ENCODE measurements at regions not wholly inside any gene's neighbourhood (a gene's known extent, or its start where the extent isn't known, plus 50 kb on each side); places are given as distances from the start of the nearest gene placed in this dataset.

DNA sequence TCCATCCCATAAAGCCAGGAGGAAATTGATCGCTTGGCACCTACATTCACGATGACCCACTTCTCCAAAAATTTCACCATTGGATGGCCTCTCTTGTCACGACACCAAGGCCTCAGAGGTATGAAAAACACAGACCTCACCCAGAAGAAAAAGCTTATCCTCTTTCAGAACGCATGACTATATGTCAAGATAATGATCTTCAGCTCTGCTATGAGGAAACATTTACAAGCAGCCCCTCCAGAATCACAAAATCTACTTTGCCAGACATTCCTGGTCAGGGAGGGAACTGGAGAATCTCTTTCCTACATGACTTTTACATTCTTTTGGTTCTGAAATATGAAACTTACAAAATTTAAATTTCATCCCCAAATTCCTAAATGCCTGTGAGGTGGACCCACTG is 122.7 kb downstream of the WNT5A start:
- peak; percentile 95 for DNase-seq (ENCODE audit: low read depth)
- H3K27me3 ChIP-seq (ENCODE audit: control insufficient read depth, insufficient read depth, low read length) = no peaks in the 10 kb centered on the region
- H3K36me3 ChIP-seq (ENCODE audit: control insufficient read depth, insufficient read depth, low read length) = no peaks in the 10 kb centered on the region
- H3K4me3 ChIP-seq (ENCODE audit: low read depth, low read length) = no peak overlapping the region
- TF ChIP-seq, protein P1, sequence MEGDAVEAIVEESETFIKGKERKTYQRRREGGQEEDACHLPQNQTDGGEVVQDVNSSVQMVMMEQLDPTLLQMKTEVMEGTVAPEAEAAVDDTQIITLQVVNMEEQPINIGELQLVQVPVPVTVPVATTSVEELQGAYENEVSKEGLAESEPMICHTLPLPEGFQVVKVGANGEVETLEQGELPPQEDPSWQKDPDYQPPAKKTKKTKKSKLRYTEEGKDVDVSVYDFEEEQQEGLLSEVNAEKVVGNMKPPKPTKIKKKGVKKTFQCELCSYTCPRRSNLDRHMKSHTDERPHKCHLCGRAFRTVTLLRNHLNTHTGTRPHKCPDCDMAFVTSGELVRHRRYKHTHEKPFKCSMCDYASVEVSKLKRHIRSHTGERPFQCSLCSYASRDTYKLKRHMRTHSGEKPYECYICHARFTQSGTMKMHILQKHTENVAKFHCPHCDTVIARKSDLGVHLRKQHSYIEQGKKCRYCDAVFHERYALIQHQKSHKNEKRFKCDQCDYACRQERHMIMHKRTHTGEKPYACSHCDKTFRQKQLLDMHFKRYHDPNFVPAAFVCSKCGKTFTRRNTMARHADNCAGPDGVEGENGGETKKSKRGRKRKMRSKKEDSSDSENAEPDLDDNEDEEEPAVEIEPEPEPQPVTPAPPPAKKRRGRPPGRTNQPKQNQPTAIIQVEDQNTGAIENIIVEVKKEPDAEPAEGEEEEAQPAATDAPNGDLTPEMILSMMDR (IDR thresholded peaks at IDR 0.05; ENCODE audit: insufficient read depth, low read depth, low read length) = no peak
- ChIA-PET CTCF (interaction anchor here (1.1 kb wide), 1 partner anchor 11 kb away, joined by 3 read pairs; no protein-coding TSS in a partner anchor), POLR2A (interaction anchor here (0.6 to 1.0 kb wide), 9 partner anchors 23 to 587 kb away, joined by 3 to 7 read pairs (median 4); no protein-coding TSS in a partner anchor)

DNA sequence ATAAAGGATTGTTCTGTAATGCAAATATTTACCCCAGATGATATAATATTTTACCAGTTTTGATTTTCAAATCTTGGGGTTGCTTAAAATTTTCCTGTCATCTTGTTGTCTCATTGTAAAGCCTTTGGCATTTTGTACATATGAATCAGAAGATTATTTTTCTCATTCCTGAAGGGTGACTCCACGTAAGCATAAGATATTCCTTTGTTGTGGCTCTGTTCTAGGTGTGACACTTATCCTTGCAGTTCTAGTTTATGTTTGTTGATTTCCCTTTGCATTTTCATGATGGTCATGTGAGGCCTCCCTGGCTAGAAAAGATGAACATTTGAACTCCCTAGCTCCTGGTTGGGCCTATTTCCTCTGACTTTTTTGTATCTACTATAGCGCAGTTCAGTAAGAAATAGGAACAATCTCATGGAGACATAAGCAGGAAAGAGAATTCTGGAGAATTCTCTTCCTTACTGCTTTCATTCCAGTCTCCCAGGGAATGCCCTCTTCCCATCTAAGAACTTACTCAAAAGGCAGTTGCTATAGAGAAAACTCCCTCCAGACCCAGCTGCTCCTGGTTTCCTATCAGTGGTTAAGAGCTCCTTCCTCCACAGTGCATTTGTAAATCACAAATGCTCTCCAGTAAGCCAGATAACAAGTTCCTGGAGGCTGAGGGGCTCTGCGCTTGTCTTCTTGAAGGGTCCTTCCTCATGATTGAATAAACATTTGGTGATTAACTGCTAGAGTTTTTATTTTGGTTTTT is 124.7 kb downstream of the WNT5A start:
- no peak for DNase-seq (ENCODE audit: low read depth)
- Histone ChIP-seq H3K36me3 (ENCODE audit: control insufficient read depth, insufficient read depth, low read length) (no peaks in the 10 kb centered on the region), H3K4me3 (ENCODE audit: low read depth, low read length) (no peak overlapping the region), H3K27me3 (ENCODE audit: control insufficient read depth, insufficient read depth, low read length) (no peaks in the 10 kb centered on the region)
- CTCF ChIA-PET = no interaction called here
- TF ChIP-seq, protein P1 (IDR thresholded peaks at IDR 0.05; ENCODE audit: insufficient read depth, low read depth, low read length) = no peak
- POLR2A ChIA-PET = interaction anchor here (1.2 kb wide), 1 partner anchor 193 kb away, joined by 3 read pairs; no protein-coding TSS in a partner anchor

DNA sequence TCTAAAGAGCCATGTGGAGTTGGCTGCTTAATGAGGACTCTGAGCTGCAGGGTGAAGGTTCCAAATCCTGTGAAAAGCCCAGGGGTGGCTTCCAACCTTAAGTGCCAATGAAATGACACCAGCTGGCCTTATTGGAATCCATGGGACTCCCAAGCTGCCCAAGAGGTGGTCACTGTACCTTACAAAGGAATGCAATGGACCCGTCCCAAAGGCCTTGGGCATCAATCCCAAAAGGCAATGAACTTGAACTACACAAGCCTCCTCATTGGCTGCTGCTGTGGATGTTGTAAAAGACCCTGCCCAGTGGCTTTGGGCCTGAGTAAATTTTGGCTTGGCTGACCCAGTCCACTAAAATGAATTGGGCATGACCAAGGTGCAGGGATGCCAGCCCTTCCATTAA is 129.3 kb downstream of the WNT5A start:
- POLR2A ChIA-PET = no interaction called here
- H3K36me3 ChIP-seq (ENCODE audit: control insufficient read depth, insufficient read depth, low read length) = no peaks in the 10 kb centered on the region
- CTCF ChIA-PET = no interaction called here
- no peak for DNase-seq (ENCODE audit: low read depth)
- H3K27me3 ChIP-seq (ENCODE audit: control insufficient read depth, insufficient read depth, low read length) = no peaks in the 10 kb centered on the region
- no peak overlapping the region for H3K4me3 ChIP-seq (ENCODE audit: low read depth, low read length)
- TF ChIP-seq, protein P1 (IDR thresholded peaks at IDR 0.05; ENCODE audit: insufficient read depth, low read depth, low read length) = no peak

DNA sequence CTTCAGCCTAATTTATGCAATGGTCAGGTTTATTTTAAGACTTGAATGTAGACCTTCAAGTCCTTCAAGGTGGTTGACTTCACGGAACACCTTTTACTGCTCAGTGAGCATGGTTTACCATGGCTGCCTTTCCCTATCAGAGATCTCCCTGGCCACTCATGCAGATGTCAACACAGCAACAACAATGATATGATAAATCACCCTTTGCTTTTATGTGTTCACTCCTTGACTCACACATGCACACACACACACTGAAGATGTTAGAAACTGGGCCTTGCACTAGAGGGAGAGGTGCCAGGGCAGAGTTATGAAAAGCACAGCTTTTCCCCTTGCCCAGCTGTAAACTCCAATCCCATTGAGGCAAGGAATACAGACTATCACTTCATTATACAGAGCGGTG is 134.4 kb downstream of the WNT5A start:
- Histone ChIP-seq H3K36me3 (ENCODE audit: control insufficient read depth, insufficient read depth, low read length) (no peaks in the 10 kb centered on the region), H3K4me3 (ENCODE audit: low read depth, low read length) (no peak overlapping the region), H3K27me3 (ENCODE audit: control insufficient read depth, insufficient read depth, low read length) (no peaks in the 10 kb centered on the region)
- TF ChIP-seq, protein P1 (IDR thresholded peaks at IDR 0.05; ENCODE audit: insufficient read depth, low read depth, low read length) = no peak
- no peak for DNase-seq (ENCODE audit: low read depth)
- CTCF ChIA-PET = interaction anchor here (1.0 kb wide), 1 partner anchor 172 kb away, joined by 3 read pairs; no protein-coding TSS in a partner anchor
- POLR2A ChIA-PET = no interaction called here

DNA sequence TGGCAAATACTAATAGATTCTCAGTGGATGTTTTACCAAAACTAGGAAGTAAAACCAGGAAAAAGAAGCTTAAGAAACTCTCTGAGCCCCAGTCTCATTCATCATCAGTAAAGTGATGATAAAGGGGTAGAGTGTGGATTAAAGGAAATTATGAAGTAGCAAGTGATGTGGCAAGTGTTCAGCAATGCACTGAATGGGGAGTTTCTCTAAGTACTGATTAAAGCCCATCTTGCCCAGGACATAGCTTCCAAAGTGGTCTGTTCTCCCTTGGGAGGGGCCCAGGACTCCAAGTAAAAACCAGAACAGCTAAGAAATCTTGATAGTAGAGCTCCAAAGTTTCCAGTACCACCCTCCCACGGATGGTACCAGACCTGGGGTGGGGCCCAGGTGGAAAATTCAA is 137.3 kb downstream of the WNT5A start:
- H3K36me3 ChIP-seq (ENCODE audit: control insufficient read depth, insufficient read depth, low read length) = no peaks in the 10 kb centered on the region
- no peak for DNase-seq (ENCODE audit: low read depth)
- ChIA-PET CTCF (interaction anchor here (0.7 kb wide), 2 partner anchors 10 to 123 kb away, joined by 3 to 5 read pairs; no protein-coding TSS in a partner anchor), POLR2A (interaction anchor here (0.7 kb wide), 1 partner anchor 18 kb away, joined by 10 read pairs; no protein-coding TSS in a partner anchor)
- TF ChIP-seq, protein P1 (IDR thresholded peaks at IDR 0.05; ENCODE audit: insufficient read depth, low read depth, low read length) = no peak
- no peaks in the 10 kb centered on the region for H3K27me3 ChIP-seq (ENCODE audit: control insufficient read depth, insufficient read depth, low read length)
- no peak overlapping the region for H3K4me3 ChIP-seq (ENCODE audit: low read depth, low read length)

All from BJ (cell line).